MCF 10A (cell line): ENCODE measurements at regions not wholly inside any gene's neighbourhood (a gene's known extent, or its start where the extent isn't known, plus 50 kb on each side); places are given as distances from the start of the nearest gene placed in this dataset.

Source experiments
- BruUV-seq: library from RNA; stranded (reverse); fragments of 400-500 nt; replicated peaks from 2 replicates; lab custom pipeline; 2021; lab: Mats Ljungman, UMichigan
- CTCF ChIA-PET: fragments of 300-600 bp; sonication (Branson Sonifier 250); formaldehyde crosslinking; extraction: SDS; loops from one replicate; lab custom pipeline; 2021; ENCODE audit warnings: antibody characterized with exemption, inconsistent platforms; lab: Yijun Ruan, JAX
- POLR2A ChIA-PET: fragments of 300-600, 350-650 bp; sonication (Branson Sonifier 250); formaldehyde crosslinking; extraction: SDS; loops from one replicate; lab custom pipeline; 2020; ENCODE audit warnings: antibody characterized with exemption, inconsistent platforms; lab: Yijun Ruan, JAX
- DNase-seq: peaks from one replicate; pipeline ENCODE4 v3.0.0-alpha.2; 2018; ENCODE audit not compliant: unreplicated experiment
- H3K27ac Mint-ChIP-seq: one replicate; pipeline ENCODE4 v1.8.0; 2022; ENCODE audit warnings: mild to moderate bottlenecking, low read depth, mixed read lengths; ENCODE audit not compliant: unreplicated experiment
- H3K27me3 Mint-ChIP-seq: one replicate; pipeline ENCODE4 v1.8.0; 2022; ENCODE audit warnings: mixed read lengths; ENCODE audit not compliant: insufficient read depth, unreplicated experiment
- H3K36me3 Mint-ChIP-seq: one replicate; pipeline ENCODE4 v1.8.0; 2022; ENCODE audit warnings: mild to moderate bottlenecking, moderate library complexity, mixed read lengths; ENCODE audit not compliant: insufficient read depth, unreplicated experiment
- H3K4me1 Mint-ChIP-seq: one replicate; pipeline ENCODE4 v1.8.0; 2022; ENCODE audit warnings: mixed read lengths; ENCODE audit not compliant: insufficient read depth, unreplicated experiment
- H3K4me3 Mint-ChIP-seq: one replicate; pipeline ENCODE4 v1.8.0; 2022; ENCODE audit warnings: mild to moderate bottlenecking, moderate library complexity, mixed read lengths; ENCODE audit not compliant: unreplicated experiment
- H3K9me3 Mint-ChIP-seq: one replicate; pipeline ENCODE4 v1.8.0; 2022; ENCODE audit warnings: mixed read lengths; ENCODE audit not compliant: unreplicated experiment
- CTCF ChIP-seq: fragments of 200-600 bp; IDR thresholded peaks from one replicate; pipeline ENCODE4 v1.8.0; 2022; ENCODE audit warnings: antibody characterized with exemption, mild to moderate bottlenecking; ENCODE audit not compliant: unreplicated experiment
- intact Hi-C: fragments of 100-400 bp; cut with micrococcal nuclease; formaldehyde crosslinking; loops from 2 replicates; pipeline ENCODE4 v1.14.1; 2022

GRCh38 chr6:14322841-14323240 lies 205.3 kb downstream of the CD83 start:
- no peak overlapping the region for H3K4me3 Mint-ChIP-seq
- CTCF ChIA-PET: interaction anchor here (0.5 to 0.7 kb wide), 3 partner anchors 322 to 925 kb away, joined by 3 to 4 read pairs (median 4); no protein-coding TSS in a partner anchor

GRCh38 chr6:14326774-14327173 lies 209.2 kb downstream of the CD83 start:
- H3K27ac Mint-ChIP-seq: no peak overlapping the region
- no peak overlapping the region for H3K4me3 Mint-ChIP-seq
- no peaks in the 10 kb centered on the region for H3K4me1 Mint-ChIP-seq
- BruUV-seq: no TSS peak
- no peak for TF ChIP-seq CTCF
- no peak for DNase-seq
- CTCF ChIA-PET: no interaction called here
- no peaks in the 10 kb centered on the region for H3K36me3 Mint-ChIP-seq
- POLR2A ChIA-PET: interaction anchor here (0.6 kb wide), 1 partner anchor 1882 kb away, joined by 3 read pairs; no protein-coding TSS in a partner anchor
- H3K9me3 Mint-ChIP-seq: no peaks in the 10 kb centered on the region
- intact Hi-C loops: no loop called here
- H3K27me3 Mint-ChIP-seq: no peaks in the 10 kb centered on the region

More at GRCh38 chr6:14322841-14323240, 205.3 kb downstream of the CD83 start:
- intact Hi-C loops: no loop called here
- Mint-ChIP-seq H3K27me3 (no peaks in the 10 kb centered on the region), H3K9me3 (no peaks in the 10 kb centered on the region), H3K4me1 (no peaks in the 10 kb centered on the region), H3K36me3 (no peaks in the 10 kb centered on the region), H3K27ac (no peak overlapping the region)
- POLR2A ChIA-PET: no interaction called here
- no peak for TF ChIP-seq CTCF
- no TSS peak for BruUV-seq
- DNase-seq: no peak

GRCh38 chr6:14328163-14328562 lies 210.6 kb downstream of the CD83 start:
- ChIA-PET CTCF (interaction anchor here (0.6 kb wide), 1 partner anchor 393 kb away, joined by 3 read pairs; no protein-coding TSS in a partner anchor), POLR2A (no interaction called here)
- Mint-ChIP-seq H3K4me3 (no peak overlapping the region), H3K9me3 (no peaks in the 10 kb centered on the region), H3K4me1 (no peaks in the 10 kb centered on the region), H3K27me3 (no peaks in the 10 kb centered on the region), H3K27ac (no peak overlapping the region), H3K36me3 (no peaks in the 10 kb centered on the region)
- no peak for TF ChIP-seq CTCF
- no peak for DNase-seq
- intact Hi-C loops: no loop called here
- no TSS peak for BruUV-seq

GRCh38 chr6:14333556-14334305 lies 216.2 kb downstream of the CD83 start:
- no TSS peak for BruUV-seq
- H3K36me3 Mint-ChIP-seq: no peaks in the 10 kb centered on the region
- no peaks in the 10 kb centered on the region for H3K4me1 Mint-ChIP-seq
- intact Hi-C loops: no loop called here
- no peak overlapping the region for H3K4me3 Mint-ChIP-seq
- no peak overlapping the region for H3K27ac Mint-ChIP-seq
- DNase-seq: no peak
- no peak for TF ChIP-seq CTCF
- POLR2A ChIA-PET: interaction anchor here (0.5 kb wide), 1 partner anchor 18 kb away, joined by 3 read pairs; no protein-coding TSS in a partner anchor
- CTCF ChIA-PET: no interaction called here
- no peaks in the 10 kb centered on the region for H3K27me3 Mint-ChIP-seq
- H3K9me3 Mint-ChIP-seq: no peaks in the 10 kb centered on the region
